Gastrocnemius medialis (tissue), 4 donors: ENCODE measurements at regions not wholly inside any gene's neighbourhood (a gene's known extent, or its start where the extent isn't known, plus 50 kb on each side); places are given as distances from the start of the nearest gene placed in this dataset.

Experiments used
- POLR2A ChIP-seq, 2 donors: fragments of 450-650 bp; IDR thresholded peaks; one replicate each; pipeline ENCODE4 v1.6.1; 2017; ENCODE audit warnings: antibody characterized with exemption in 2 of 2, mild to moderate bottlenecking in 2 of 2, moderate library complexity in 2 of 2
- TF ChIP-seq, protein P1 (sequence below), 5 experiments: fragments of 450-650 bp in 3 of 5; fragments of 200-600 bp in 2 of 5; sonication (generic) in 2 of 5; IDR thresholded peaks in 4 of 5; conservative IDR thresholded peaks in 1 of 5; 1 replicate in 4 of 5; 2 replicates in 1 of 5; pipeline ENCODE4 v1.5.1; 2016 to 2019; ENCODE audit warnings: antibody characterized with exemption in 5 of 5, mild to moderate bottlenecking in 3 of 5, moderate library complexity in 3 of 5

DNA sequence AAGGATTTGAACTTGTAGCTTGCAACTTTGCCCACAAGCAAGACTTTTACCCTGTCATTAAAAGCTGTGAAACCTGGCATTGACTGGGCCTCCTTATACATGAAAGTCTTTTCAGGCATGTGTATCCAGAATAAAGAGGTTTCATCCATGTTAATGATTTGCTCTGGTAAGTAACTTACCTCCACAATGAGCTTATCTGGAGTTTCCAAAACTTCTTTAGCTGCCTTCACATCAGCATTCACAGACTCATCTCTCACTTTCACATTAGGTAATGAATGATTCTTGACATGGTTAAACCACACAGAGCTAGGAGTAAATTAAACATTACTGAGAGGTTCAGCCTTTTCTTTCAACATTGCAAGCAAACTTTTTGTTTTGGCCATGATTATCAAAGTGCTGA lies 234.4 kb upstream of the CLEC14A start:
- TF ChIP-seq, protein P1, sequence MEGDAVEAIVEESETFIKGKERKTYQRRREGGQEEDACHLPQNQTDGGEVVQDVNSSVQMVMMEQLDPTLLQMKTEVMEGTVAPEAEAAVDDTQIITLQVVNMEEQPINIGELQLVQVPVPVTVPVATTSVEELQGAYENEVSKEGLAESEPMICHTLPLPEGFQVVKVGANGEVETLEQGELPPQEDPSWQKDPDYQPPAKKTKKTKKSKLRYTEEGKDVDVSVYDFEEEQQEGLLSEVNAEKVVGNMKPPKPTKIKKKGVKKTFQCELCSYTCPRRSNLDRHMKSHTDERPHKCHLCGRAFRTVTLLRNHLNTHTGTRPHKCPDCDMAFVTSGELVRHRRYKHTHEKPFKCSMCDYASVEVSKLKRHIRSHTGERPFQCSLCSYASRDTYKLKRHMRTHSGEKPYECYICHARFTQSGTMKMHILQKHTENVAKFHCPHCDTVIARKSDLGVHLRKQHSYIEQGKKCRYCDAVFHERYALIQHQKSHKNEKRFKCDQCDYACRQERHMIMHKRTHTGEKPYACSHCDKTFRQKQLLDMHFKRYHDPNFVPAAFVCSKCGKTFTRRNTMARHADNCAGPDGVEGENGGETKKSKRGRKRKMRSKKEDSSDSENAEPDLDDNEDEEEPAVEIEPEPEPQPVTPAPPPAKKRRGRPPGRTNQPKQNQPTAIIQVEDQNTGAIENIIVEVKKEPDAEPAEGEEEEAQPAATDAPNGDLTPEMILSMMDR (IDR thresholded peaks at IDR 0.05 in 4 of 5, conservative IDR thresholded peaks at IDR 0.05 in 1 of 5), result no peak
- no peak for TF ChIP-seq POLR2A (IDR thresholded peaks at IDR 0.05)
